Kasumi-1 (cell line): ENCODE measurements at regions not wholly inside any gene's neighbourhood (a gene's known extent, or its start where the extent isn't known, plus 50 kb on each side); places are given as distances from the start of the nearest gene placed in this dataset.
A peak's percentile ranks its signal among the peaks of the same experiment; 100 is the strongest.
"Not testable (repeated sequence)": the region's sequence is repeated elsewhere in the genome, so short reads cannot be mapped to it uniquely, and the experiment has no call there.

Experiments
- DNase-seq, 2 experiments: peaks; one replicate each; lab custom pipeline; 2025; lab: John Stamatoyannopoulos, UW

- DNase-seq = no peak
Measured at GRCh38 chr5:82894716-82895115, 182.5 kb downstream of the TMEM167A start.

GRCh38 chr5:82889088-82889487 lies 188.1 kb downstream of the TMEM167A start:
- DNase-seq = no peak

- DNase-seq = no peak
Measured at GRCh38 chr5:82886911-82887310, 190.3 kb downstream of the TMEM167A start.

GRCh38 chr5:82885627-82886389 lies 191.4 kb downstream of the TMEM167A start:
- peak in 1 of 2 experiments; percentile 4 for DNase-seq

- peak; percentile 11 to 22 for DNase-seq
Measured at GRCh38 chr5:82884821-82885471, 192.2 kb downstream of the TMEM167A start.

GRCh38 chr5:82882316-82882715 lies 194.9 kb downstream of the TMEM167A start:
- DNase-seq = no peak

- no peak for DNase-seq
Measured at GRCh38 chr5:82881571-82882174, 195.5 kb downstream of the TMEM167A start.

GRCh38 chr5:82879089-82879488 lies 198.1 kb downstream of the TMEM167A start:
- no peak for DNase-seq

GRCh38 chr5:82873452-82873851 lies 203.7 kb downstream of the TMEM167A start:
- no peak for DNase-seq

- DNase-seq = not testable (repeated sequence)
Measured at GRCh38 chr5:82872321-82873288, 204.6 kb downstream of the TMEM167A start.

- no peak for DNase-seq
Measured at GRCh38 chr5:82865625-82866024, 211.6 kb downstream of the TMEM167A start.

GRCh38 chr5:82863266-82863665 lies 213.9 kb downstream of the TMEM167A start:
- no peak for DNase-seq

GRCh38 chr5:82862711-82863110 lies 214.5 kb downstream of the TMEM167A start:
- no peak for DNase-seq

GRCh38 chr5:82862261-82862660 lies 214.9 kb downstream of the TMEM167A start:
- DNase-seq = no peak

GRCh38 chr5:82861701-82862100 lies 215.5 kb downstream of the TMEM167A start:
- DNase-seq = no peak

- DNase-seq = no peak
Measured at GRCh38 chr5:82859451-82860140, 217.6 kb downstream of the TMEM167A start.

GRCh38 chr5:82858151-82859025 lies 218.8 kb downstream of the TMEM167A start:
- no peak for DNase-seq

GRCh38 chr5:82855893-82856550 lies 221.2 kb downstream of the TMEM167A start:
- no peak for DNase-seq

- no peak for DNase-seq
Measured at GRCh38 chr5:82854956-82855355, 222.2 kb downstream of the TMEM167A start.

- no peak for DNase-seq
Measured at GRCh38 chr5:82851471-82851870, 225.7 kb downstream of the TMEM167A start.
